GM23248 (cell line): ENCODE measurements at regions not wholly inside any gene's neighbourhood (a gene's known extent, or its start where the extent isn't known, plus 50 kb on each side); places are given as distances from the start of the nearest gene placed in this dataset.

Experiments
- DNase-seq: peaks from one replicate; pipeline ENCODE4 v3.0.0-alpha.2; 2015
- H2AFZ ChIP-seq: fragments of 200-600 bp; sonication (generic); 2 replicates; pipeline ENCODE4 v1.6.1; 2016; ENCODE audit warnings: antibody characterized with exemption
- H3F3A ChIP-seq: fragments of 200-600 bp; sonication (generic); 2 replicates; pipeline ENCODE4 v1.6.1; 2016; ENCODE audit warnings: mild to moderate bottlenecking, antibody characterized with exemption, mixed run types; ENCODE audit not compliant: insufficient read depth
- H3K27ac ChIP-seq: fragments of 200-600 bp; sonication (generic); 2 replicates; pipeline ENCODE4 v1.5.1; 2016; ENCODE audit warnings: mild to moderate bottlenecking
- H3K27me3 ChIP-seq: fragments of 200-600 bp; sonication (generic); replicated peaks from 2 replicates; pipeline ENCODE4 v1.6.1; 2016; ENCODE audit warnings: mild to moderate bottlenecking; ENCODE audit not compliant: insufficient read depth
- H3K36me3 ChIP-seq: fragments of 200-600 bp; sonication (generic); 2 replicates; pipeline ENCODE4 v1.6.1; 2016; ENCODE audit warnings: low read depth, mild to moderate bottlenecking
- H3K4me1 ChIP-seq: fragments of 200-600 bp; sonication (generic); 2 replicates; pipeline ENCODE4 v1.6.1; 2016; ENCODE audit warnings: mild to moderate bottlenecking; ENCODE audit not compliant: insufficient read depth
- H3K4me2 ChIP-seq: fragments of 200-600 bp; sonication (generic); one replicate; pipeline ENCODE4 v1.6.1; 2016; ENCODE audit warnings: mild to moderate bottlenecking; ENCODE audit not compliant: unreplicated experiment
- H3K4me3 ChIP-seq: fragments of 200-600 bp; sonication (generic); 2 replicates; pipeline ENCODE4 v1.5.1; 2016; ENCODE audit warnings: mild to moderate bottlenecking
- H3K79me2 ChIP-seq: fragments of 200-600 bp; sonication (generic); 2 replicates; pipeline ENCODE4 v1.6.1; 2016; ENCODE audit warnings: mild to moderate bottlenecking; ENCODE audit not compliant: insufficient read depth
- H3K9ac ChIP-seq: fragments of 200-600 bp; sonication (generic); 2 replicates; pipeline ENCODE4 v1.6.1; 2016; ENCODE audit warnings: mild to moderate bottlenecking
- H3K9me2 ChIP-seq: fragments of 200-600 bp; sonication (generic); 2 replicates; pipeline ENCODE4 v1.6.1; 2016; ENCODE audit warnings: mixed run types, mild to moderate bottlenecking, moderate library complexity; ENCODE audit not compliant: insufficient read depth
- H3K9me3 ChIP-seq: fragments of 200-600 bp; sonication (generic); one replicate; pipeline ENCODE4 v1.6.1; 2017; ENCODE audit warnings: low read depth
- H4K20me1 ChIP-seq: fragments of 200-600 bp; sonication (generic); 2 replicates; pipeline ENCODE4 v1.6.0; 2016; ENCODE audit not compliant: insufficient read depth
- EZH2 ChIP-seq: fragments of 200-600 bp; sonication (generic); IDR thresholded peaks from 2 replicates; pipeline ENCODE4 v1.6.1; 2018; ENCODE audit warnings: antibody characterized with exemption, mild to moderate bottlenecking; ENCODE audit not compliant: insufficient read depth, poor library complexity, severe bottlenecking
- EZH2phosphoT487 ChIP-seq: fragments of 200-600 bp; sonication (generic); IDR thresholded peaks from 2 replicates; pipeline ENCODE4 v1.6.1; 2018; ENCODE audit warnings: antibody characterized with exemption, moderate library complexity, mild to moderate bottlenecking, low read depth; ENCODE audit not compliant: insufficient read depth
- WGBS, 2 experiments: methylation state at CpG; one replicate each; pipeline ENCODE4 v1.1.6; 2015 to 2017; ENCODE audit warnings: low lambda C conversion rate in 2 of 2, low coverage in 1 of 2; ENCODE audit errors: missing lambda C conversion rate in 2 of 2; 5-methylcytosine and 5-hydroxymethylcytosine counted together
- in situ Hi-C: fragments of 300-500 bp; cut with MboI; formaldehyde crosslinking; loops from 2 replicates; pipeline ENCODE4 v1.15.0; 2020

- H3K79me2 ChIP-seq: no peaks in the 10 kb centered on the region
- WGBS, 2 experiments: 52 to 61% methylated on average over 3 of the region's 3 CpGs
- no peak overlapping the region for H3K9ac ChIP-seq
- TF ChIP-seq EZH2phosphoT487 (no peak), EZH2 (no peak)
- no peak overlapping the region for H3K27ac ChIP-seq
- no peak overlapping the region for H2AFZ ChIP-seq
- in situ Hi-C loops: no loop called here
- no peaks in the 10 kb centered on the region for H3K4me1 ChIP-seq
- no peaks in the 10 kb centered on the region for H3K9me2 ChIP-seq
- H3K36me3 ChIP-seq: no peaks in the 10 kb centered on the region
- H3K4me3 ChIP-seq: no peak overlapping the region
- no peak overlapping the region for H3K4me2 ChIP-seq
- H3K27me3 ChIP-seq: no peaks in the 10 kb centered on the region
- H4K20me1 ChIP-seq: no peaks in the 10 kb centered on the region
- no peaks in the 10 kb centered on the region for H3K9me3 ChIP-seq
- H3F3A ChIP-seq: no peaks in the 10 kb centered on the region
- no peak for DNase-seq
These were observed 112.5 kb upstream of the WDR11 start for GRCh38 chr10:120738658-120739057.

GRCh38 chr10:120741396-120741795 is 109.8 kb upstream of the WDR11 start:
- no peaks in the 10 kb centered on the region for H3K79me2 ChIP-seq
- WGBS, 2 experiments: 19 to 25% methylated on average over 5 of the region's 5 CpGs
- H3K4me3 ChIP-seq: no peak overlapping the region
- H3K27me3 ChIP-seq: no peaks in the 10 kb centered on the region
- TF ChIP-seq EZH2 (no peak), EZH2phosphoT487 (no peak)
- no peaks in the 10 kb centered on the region for H4K20me1 ChIP-seq
- no peak overlapping the region for H2AFZ ChIP-seq
- no peaks in the 10 kb centered on the region for H3K36me3 ChIP-seq
- no peak for DNase-seq
- H3K4me1 ChIP-seq: no peaks in the 10 kb centered on the region
- no peak overlapping the region for H3K9ac ChIP-seq
- in situ Hi-C loops: loop anchor here (10.0 kb wide), 1 partner anchor 317 kb away; no protein-coding TSS in a partner anchor
- no peaks in the 10 kb centered on the region for H3F3A ChIP-seq
- H3K9me3 ChIP-seq: no peaks in the 10 kb centered on the region
- no peaks in the 10 kb centered on the region for H3K9me2 ChIP-seq
- no peak overlapping the region for H3K4me2 ChIP-seq
- H3K27ac ChIP-seq: no peak overlapping the region

- Histone ChIP-seq H4K20me1 (no peaks in the 10 kb centered on the region), H3K79me2 (no peaks in the 10 kb centered on the region), H3K36me3 (no peaks in the 10 kb centered on the region), H3K4me1 (no peaks in the 10 kb centered on the region), H3K9ac (no peak overlapping the region), H3K9me2 (no peaks in the 10 kb centered on the region), H2AFZ (no peak overlapping the region), H3K27ac (no peak overlapping the region), H3K9me3 (no peaks in the 10 kb centered on the region), H3K27me3 (no peaks in the 10 kb centered on the region), H3K4me2 (no peak overlapping the region), H3F3A (no peaks in the 10 kb centered on the region), H3K4me3 (no peak overlapping the region)
- DNase-seq: no peak
- in situ Hi-C loops: loop anchor here (10.0 kb wide), 1 partner anchor 318 kb away; no protein-coding TSS in a partner anchor
- 66 to 67% methylated on average over 4 of the region's 4 CpGs for WGBS, 2 experiments
- no peak for TF ChIP-seq EZH2phosphoT487
- no peak for TF ChIP-seq EZH2
These were observed 108.8 kb upstream of the WDR11 start for GRCh38 chr10:120742373-120742772.

- Histone ChIP-seq H4K20me1 (no peaks in the 10 kb centered on the region), H3K4me2 (no peak overlapping the region), H3F3A (no peaks in the 10 kb centered on the region), H2AFZ (no peak overlapping the region), H3K9me3 (no peaks in the 10 kb centered on the region), H3K27me3 (no peaks in the 10 kb centered on the region), H3K36me3 (no peaks in the 10 kb centered on the region), H3K4me1 (no peaks in the 10 kb centered on the region), H3K9me2 (no peaks in the 10 kb centered on the region), H3K4me3 (no peak overlapping the region), H3K79me2 (no peaks in the 10 kb centered on the region), H3K27ac (no peak overlapping the region), H3K9ac (no peak overlapping the region)
- in situ Hi-C loops: loop anchor here (10.0 kb wide), 1 partner anchor 319 kb away; no protein-coding TSS in a partner anchor
- WGBS, 2 experiments: 62% methylated on average over 5 of the region's 5 CpGs
- DNase-seq: no peak
- TF ChIP-seq EZH2phosphoT487 (no peak), EZH2 (no peak)
These were observed 107.1 kb upstream of the WDR11 start for GRCh38 chr10:120744040-120744439.
